A673 (cell line): ENCODE measurements at regions not wholly inside any gene's neighbourhood (a gene's known extent, or its start where the extent isn't known, plus 50 kb on each side); places are given as distances from the start of the nearest gene placed in this dataset.

ENCODE experiments used
- CTCF ChIP-seq: fragments of 300-800, 200-600 bp; sonication (generic); conservative IDR thresholded peaks from 2 replicates; pipeline ENCODE4 v1.5.1; 2017; ENCODE audit warnings: low read depth, mild to moderate bottlenecking, antibody characterized with exemption, low read length, moderate library complexity, mixed read lengths
- EZH2 ChIP-seq: fragments of 200-600 bp; sonication (generic); IDR thresholded peaks from 2 replicates; pipeline ENCODE4 v1.6.1; 2017; ENCODE audit warnings: borderline replicate concordance, low read depth, mild to moderate bottlenecking, mixed read lengths, antibody characterized with exemption, low read length; ENCODE audit not compliant: poor library complexity, severe bottlenecking

DNA sequence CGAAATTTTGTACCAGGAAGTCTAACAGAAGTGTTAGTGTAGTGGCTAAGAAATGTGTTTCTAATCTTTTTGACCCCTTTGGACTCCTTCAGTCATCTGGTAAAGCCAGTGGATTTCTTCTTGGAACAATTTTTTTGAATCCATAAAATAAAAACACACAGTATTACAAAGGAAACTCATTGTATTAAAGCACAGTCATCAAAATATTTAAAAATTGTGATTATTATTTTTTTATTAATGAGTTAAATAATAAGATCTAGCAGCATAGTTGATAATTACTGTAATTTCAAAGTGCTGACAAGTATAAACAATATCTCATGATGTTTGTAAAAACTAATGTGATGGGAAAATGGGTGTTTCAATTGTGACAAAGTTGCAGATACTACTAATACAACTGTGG is 72.2 kb upstream of the LRRC3B start:
- no peak for TF ChIP-seq CTCF
- no peak for TF ChIP-seq EZH2
